K562 (cell line): ENCODE measurements at regions not wholly inside any gene's neighbourhood (a gene's known extent, or its start where the extent isn't known, plus 50 kb on each side); places are given as distances from the start of the nearest gene placed in this dataset.

ENCODE experiments used
- ATAC-seq: fragments of 200-7000 bp; cut with Tn5 transposase; 3 replicates; pipeline ENCODE4 v1.9.1; 2020; ENCODE audit warnings: moderate library complexity
- BruUV-seq: library from RNA; stranded (reverse); fragments of 400-500 nt; replicated peaks from 2 replicates; lab custom pipeline; 2021; lab: Mats Ljungman, UMichigan
- CTCF ChIA-PET: fragments of 300-600 bp; formaldehyde crosslinking; extraction: SDS; loops from one replicate; lab custom pipeline; 2021; ENCODE audit warnings: low intra/inter-chr PET ratio; lab: Yijun Ruan, JAX
- POLR2A ChIA-PET: fragments of 300-600, 350-650 bp; sonication (Branson Sonifier 250); formaldehyde crosslinking; extraction: SDS; loops from one replicate; lab custom pipeline; 2021; ENCODE audit warnings: antibody characterized with exemption, inconsistent platforms; lab: Yijun Ruan, JAX
- DNase-seq, 4 experiments: peaks; one replicate each; pipeline versions ENCODE4 v3.0.0 to v3.0.0-alpha.2; 2011 to 2018; ENCODE audit warnings: low spot score in 3 of 4, mixed read lengths in 3 of 4; ENCODE audit errors: extremely low read depth in 1 of 4
- FAIRE-seq: peaks from 2 replicates; lab custom pipeline; 2011; peaks lifted over from hg19 to GRCh38; lab: Jason Lieb, UNC
- H2AFZ ChIP-seq: 2 replicates; pipeline ENCODE4 v1.6.0; 2011; ENCODE audit warnings: low read depth, low read length, control low read depth, inconsistent platforms
- H3K27ac ChIP-seq: fragments of 200-600 bp; 3 replicates; pipeline ENCODE4 v1.8.0; 2011; ENCODE audit warnings: low read depth, mild to moderate bottlenecking, control low read depth, inconsistent platforms, low read length, moderate library complexity, mixed read lengths; ENCODE audit errors: extremely low read depth
- H3K27me3 ChIP-seq, 2 experiments: fragments of 300-600 bp in 1 of 2; 2 replicates in 1 of 2; 3 replicates in 1 of 2; pipeline versions ENCODE4 v1.6.0 to v1.8.0; 2011; ENCODE audit warnings: inconsistent platforms in 2 of 2, low read length in 2 of 2, mild to moderate bottlenecking in 1 of 2, mixed read lengths in 1 of 2, moderate library complexity in 1 of 2; ENCODE audit not compliant: control insufficient read depth in 2 of 2, insufficient read depth in 2 of 2
- H3K36me3 ChIP-seq: fragments of 300-600 bp; 3 replicates; pipeline ENCODE4 v1.8.0; 2011; ENCODE audit warnings: mild to moderate bottlenecking, low read length, inconsistent platforms; ENCODE audit not compliant: control insufficient read depth, insufficient read depth
- H3K4me1 ChIP-seq, 2 experiments: fragments of 200-600 bp in 1 of 2; replicated peaks in 1 of 2; 2 replicates in 1 of 2; 3 replicates in 1 of 2; pipeline versions ENCODE4 v1.5.1 to v1.8.0; 2011; ENCODE audit warnings: inconsistent platforms in 2 of 2, low read length in 2 of 2, mild to moderate bottlenecking in 1 of 2, mixed read lengths in 1 of 2, moderate library complexity in 1 of 2; ENCODE audit not compliant: control insufficient read depth in 2 of 2, insufficient read depth in 2 of 2
- H3K4me2 ChIP-seq: 2 replicates; pipeline ENCODE4 v1.6.1; 2011; ENCODE audit warnings: low read length, control low read depth, inconsistent platforms, mixed read lengths; ENCODE audit not compliant: insufficient read depth
- H3K4me3 ChIP-seq: fragments of 200-600 bp; sonication (generic), shearing (Covaris generic); 2 replicates; pipeline ENCODE4 v1.5.1; 2016; ENCODE audit warnings: control low read depth, inconsistent platforms
- H3K79me2 ChIP-seq: fragments of 200-600 bp; 3 replicates; pipeline ENCODE4 v1.8.0; 2011; ENCODE audit warnings: low read length, inconsistent platforms; ENCODE audit not compliant: control insufficient read depth, insufficient read depth
- H3K9ac ChIP-seq, 2 experiments: 2 replicates each; pipeline versions ENCODE4 v1.6.0 to v1.6.1; 2011; ENCODE audit warnings: low read depth in 2 of 2, low read length in 2 of 2, control low read depth in 1 of 2, inconsistent platforms in 1 of 2, mild to moderate bottlenecking in 1 of 2, mixed read lengths in 1 of 2; ENCODE audit not compliant: insufficient read depth in 1 of 2
- H3K9me1 ChIP-seq: one replicate; pipeline ENCODE4 v1.6.0; 2011; ENCODE audit warnings: inconsistent platforms, mild to moderate bottlenecking, low read length, moderate library complexity; ENCODE audit not compliant: control insufficient read depth, insufficient read depth
- H3K9me3 ChIP-seq: replicated peaks from 2 replicates; pipeline ENCODE4 v1.5.1; 2011; ENCODE audit warnings: low read depth, low read length, inconsistent platforms; ENCODE audit not compliant: control insufficient read depth, insufficient read depth
- H4K20me1 ChIP-seq: replicated peaks from 2 replicates; pipeline ENCODE4 v1.6.1; 2011; ENCODE audit warnings: low read length, inconsistent platforms, mixed read lengths; ENCODE audit not compliant: control insufficient read depth, insufficient read depth
- ARID2 ChIP-seq: fragments of 450-650 bp; IDR thresholded peaks from 2 replicates; pipeline ENCODE4 v1.6.1; 2017; ENCODE audit warnings: antibody characterized with exemption, mild to moderate bottlenecking
- BRCA1 ChIP-seq, 2 experiments: fragments of 450-650 bp in 1 of 2; sonication (generic) in 1 of 2; formaldehyde crosslinking in 1 of 2; IDR thresholded peaks; 2 replicates each; pipeline versions ENCODE4 v1.5.0 to v1.6.1; 2017 to 2020; ENCODE audit warnings: mild to moderate bottlenecking in 1 of 2, missing genetic modification reagents in 1 of 2
- CEBPG ChIP-seq, 3 experiments: fragments of 200-800 bp in 1 of 3; sonication (Bioruptor generic) in 1 of 3; sonication (generic) in 1 of 3; formaldehyde crosslinking in 1 of 3; IDR thresholded peaks in 2 of 3; conservative IDR thresholded peaks in 1 of 3; 2 replicates each; pipeline versions ENCODE4 v1.6.1 to v1.8.0; 2016 to 2022; ENCODE audit warnings: missing compliant biosample characterization in 2 of 3, missing genetic modification characterization in 2 of 3, mild to moderate bottlenecking in 1 of 3, missing genetic modification reagents in 1 of 3
- CTCFL ChIP-seq: IDR thresholded peaks from 2 replicates; pipeline ENCODE4 v1.6.1; 2011; ENCODE audit warnings: borderline replicate concordance, low read depth, mild to moderate bottlenecking, moderate library complexity, low read length; ENCODE audit not compliant: insufficient read depth, poor library complexity, severe bottlenecking
- EP400 ChIP-seq: fragments of 450-650 bp; IDR thresholded peaks from 2 replicates; pipeline ENCODE4 v1.6.1; 2017; ENCODE audit warnings: antibody characterized with exemption, mild to moderate bottlenecking, moderate library complexity
- FUS ChIP-seq: fragments of 200-400 bp; formaldehyde crosslinking; optimal IDR thresholded peaks from 2 replicates; pipeline ENCODE3; 2017; ENCODE audit warnings: low read depth, low read length
- HSF4 ChIP-seq: fragments of 250-450 bp; sonication (Bioruptor Pico); IDR thresholded peaks from 2 replicates; pipeline ENCODE4 v2.1.2; 2022; ENCODE audit warnings: mild to moderate bottlenecking, moderate library complexity, borderline replicate concordance
- KAT8 ChIP-seq: fragments of 450-650 bp; IDR thresholded peaks from 2 replicates; pipeline ENCODE4 v1.6.1; 2016; ENCODE audit warnings: low read depth, mild to moderate bottlenecking
- MCM3 ChIP-seq: fragments of 450-650 bp; IDR thresholded peaks from 2 replicates; pipeline ENCODE4 v1.6.1; 2016
- NKRF ChIP-seq: fragments of 450-650 bp; IDR thresholded peaks from 2 replicates; pipeline ENCODE4 v1.6.1; 2016; ENCODE audit warnings: borderline replicate concordance
- SIN3A ChIP-seq, 2 experiments: fragments of 150-350 bp in 1 of 2; IDR thresholded peaks; 2 replicates each; pipeline ENCODE4 v1.6.1; 2011 to 2016; ENCODE audit warnings: borderline replicate concordance in 2 of 2, low read depth in 2 of 2, low read length in 2 of 2, mild to moderate bottlenecking in 2 of 2, moderate library complexity in 2 of 2; ENCODE audit not compliant: control insufficient read depth in 1 of 2
- SMARCE1 ChIP-seq: fragments of 450-650 bp; IDR thresholded peaks from 2 replicates; pipeline ENCODE4 v1.7.1; 2016; ENCODE audit warnings: mild to moderate bottlenecking
- TAF1 ChIP-seq: IDR thresholded peaks from 2 replicates; pipeline ENCODE4 v1.6.1; 2011; ENCODE audit warnings: mild to moderate bottlenecking, low read length, moderate library complexity; ENCODE audit not compliant: insufficient read depth, control insufficient read depth, severe bottlenecking; ENCODE audit errors: extremely low read depth
- in situ Hi-C: fragments of 300-500 bp; cut with MboI; formaldehyde crosslinking; loops from 4 replicates; pipeline ENCODE4 v1.15.0; 2018; ENCODE audit warnings: inconsistent platforms, mixed read lengths
- intact Hi-C: fragments of 100-400 bp; cut with micrococcal nuclease; formaldehyde crosslinking; loops from 2 replicates; pipeline ENCODE4 v1.14.2; 2022

- TF ChIP-seq SIN3A (IDR thresholded peaks at IDR 0.05; ENCODE audit: borderline replicate concordance in 2 of 2, control insufficient read depth in 1 of 2, low read depth in 2 of 2, low read length in 2 of 2) = no peak
- no peak for TF ChIP-seq EP400
- TF ChIP-seq SMARCE1 = no peak
- TF ChIP-seq BRCA1 (IDR thresholded peaks at IDR 0.05) = no peak
- no peak for TF ChIP-seq BRCA1 (CRISPR knock-in tag; IDR thresholded peaks at IDR 0.05)
These were observed 153.3 kb upstream of the ARG1 start (continued) for GRCh38 chr6:131419702-131420101.

GRCh38 chr6:131424016-131424415, 149.0 kb upstream of the ARG1 start:
- no peak for TF ChIP-seq HSF4 (CRISPR knock-in tag)
- TF ChIP-seq KAT8 = no peak
- no peak for TF ChIP-seq NKRF
- no peak for TF ChIP-seq CEBPG (CRISPR knock-in tag; IDR thresholded peaks at IDR 0.05)
- no peak for TF ChIP-seq CEBPG (tag; conservative IDR thresholded peaks at IDR 0.05 in 1 of 2, IDR thresholded peaks at IDR 0.05 in 1 of 2)
- TF ChIP-seq CTCFL = no peak
- TF ChIP-seq ARID2 = no peak
- no peak for TF ChIP-seq MCM3
- TF ChIP-seq TAF1 = no peak
- no peak for TF ChIP-seq FUS
- Histone ChIP-seq H3K27me3 (no peaks in the 10 kb centered on the region), H4K20me1 (no peaks in the 10 kb centered on the region), H3K27ac (no peak overlapping the region), H3K4me1 (no peaks in the 10 kb centered on the region), H3K4me2 (no peak overlapping the region), H3K4me3 (no peak overlapping the region), H3K36me3 (no peaks in the 10 kb centered on the region), H3K9me3 (no peaks in the 10 kb centered on the region), H3K79me2 (no peaks in the 10 kb centered on the region), H2AFZ (no peak overlapping the region), H3K9me1 (no peaks in the 10 kb centered on the region), H3K9ac (no peak overlapping the region)
- ChIA-PET CTCF (no interaction called here), POLR2A (no interaction called here)
- no peak for FAIRE-seq
- in situ Hi-C loops = no loop called here
- BruUV-seq = no TSS peak
- ATAC-seq = no peak
- intact Hi-C loops = no loop called here
- DNase-seq = no peak
